GM13977 (cell line): ENCODE measurements at regions not wholly inside any gene's neighbourhood (a gene's known extent, or its start where the extent isn't known, plus 50 kb on each side); places are given as distances from the start of the nearest gene placed in this dataset.
A peak's percentile ranks its signal among the peaks of the same experiment; 100 is the strongest.

Experiments
- DNase-seq: peaks from one replicate; pipeline ENCODE4 v3.0.0; 2012; ENCODE audit warnings: low spot score
- in situ Hi-C: fragments of 300-500 bp; cut with MboI; formaldehyde crosslinking; loops from one replicate; pipeline ENCODE4 v1.12.0; 2022; ENCODE audit warnings: low sequenced_read_pairs, low pct_unique_long_range_greater_than_20kb, mixed read lengths, inconsistent platforms; ENCODE audit not compliant: unreplicated experiment
- TF ChIP-seq, protein P1 (sequence below): IDR thresholded peaks from 2 replicates; pipeline ENCODE4 v1.5.1; 2012; ENCODE audit warnings: mild to moderate bottlenecking, control low read depth; ENCODE audit not compliant: insufficient read depth; ENCODE audit errors: extremely low read depth, missing control alignments

DNA sequence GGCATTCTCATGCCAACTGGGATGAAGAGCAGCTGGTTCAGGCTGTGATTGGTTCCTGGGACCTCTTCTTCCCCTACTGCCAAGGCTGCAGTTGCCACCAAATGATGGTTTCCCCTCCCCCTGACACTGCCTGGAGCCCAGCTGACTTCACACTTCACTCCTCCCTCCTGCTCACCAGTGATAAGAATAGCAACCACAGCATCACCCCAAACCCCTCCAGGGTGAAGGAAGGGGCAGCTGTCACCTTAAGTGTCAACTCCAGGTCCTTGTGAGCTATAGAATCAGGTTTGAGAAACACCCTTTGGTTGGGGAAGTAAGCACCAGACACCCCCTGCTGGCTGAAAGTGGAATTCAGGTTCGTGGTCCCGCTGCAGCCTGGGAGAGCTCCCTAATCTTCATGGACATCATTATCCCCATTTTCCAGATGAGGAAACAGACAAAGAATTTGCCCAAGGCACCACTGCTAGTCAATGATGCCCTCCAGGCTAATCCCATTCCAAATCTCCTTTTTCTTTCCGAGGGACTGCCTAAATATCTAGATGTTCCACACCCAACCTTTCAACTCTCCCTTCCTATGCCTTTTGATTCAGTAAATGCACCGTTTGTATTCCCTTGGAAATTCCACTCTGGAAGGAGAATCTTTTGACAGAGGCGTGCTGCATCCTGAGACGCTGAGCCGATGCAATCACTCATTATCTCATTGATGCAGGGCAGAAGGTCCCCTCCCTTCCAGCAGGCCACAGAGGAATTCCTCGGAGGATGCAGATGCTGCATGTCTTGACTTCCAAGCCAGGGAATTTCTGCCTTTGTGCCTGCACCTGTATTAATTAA is 50.6 kb upstream of the UQCRFS1 start:
- TF ChIP-seq, protein P1, sequence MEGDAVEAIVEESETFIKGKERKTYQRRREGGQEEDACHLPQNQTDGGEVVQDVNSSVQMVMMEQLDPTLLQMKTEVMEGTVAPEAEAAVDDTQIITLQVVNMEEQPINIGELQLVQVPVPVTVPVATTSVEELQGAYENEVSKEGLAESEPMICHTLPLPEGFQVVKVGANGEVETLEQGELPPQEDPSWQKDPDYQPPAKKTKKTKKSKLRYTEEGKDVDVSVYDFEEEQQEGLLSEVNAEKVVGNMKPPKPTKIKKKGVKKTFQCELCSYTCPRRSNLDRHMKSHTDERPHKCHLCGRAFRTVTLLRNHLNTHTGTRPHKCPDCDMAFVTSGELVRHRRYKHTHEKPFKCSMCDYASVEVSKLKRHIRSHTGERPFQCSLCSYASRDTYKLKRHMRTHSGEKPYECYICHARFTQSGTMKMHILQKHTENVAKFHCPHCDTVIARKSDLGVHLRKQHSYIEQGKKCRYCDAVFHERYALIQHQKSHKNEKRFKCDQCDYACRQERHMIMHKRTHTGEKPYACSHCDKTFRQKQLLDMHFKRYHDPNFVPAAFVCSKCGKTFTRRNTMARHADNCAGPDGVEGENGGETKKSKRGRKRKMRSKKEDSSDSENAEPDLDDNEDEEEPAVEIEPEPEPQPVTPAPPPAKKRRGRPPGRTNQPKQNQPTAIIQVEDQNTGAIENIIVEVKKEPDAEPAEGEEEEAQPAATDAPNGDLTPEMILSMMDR, result peak; percentile 70
- in situ Hi-C loops, result no loop called here
- peak; percentile 45 for DNase-seq

DNA sequence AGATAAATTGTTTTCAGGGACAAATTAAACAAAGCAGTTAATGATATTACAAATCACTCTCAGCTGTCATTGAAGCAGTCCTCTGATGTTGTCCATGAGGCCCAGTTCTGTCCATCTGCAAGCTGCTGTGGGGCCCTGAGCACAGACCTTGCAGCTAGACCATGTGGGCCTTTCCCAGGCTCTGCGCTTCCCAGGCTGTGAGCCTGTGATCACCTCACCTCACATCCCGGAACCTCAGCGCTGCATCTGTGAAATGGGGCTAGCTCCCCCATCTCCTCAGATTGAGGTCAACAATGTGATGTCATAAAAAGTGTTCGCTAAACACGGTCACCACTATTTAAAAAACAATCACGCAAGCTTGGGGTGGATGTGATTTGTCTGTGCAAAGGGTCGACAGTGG is 51.9 kb upstream of the UQCRFS1 start:
- in situ Hi-C loops, result no loop called here
- no peak for DNase-seq
- TF ChIP-seq, protein P1, result no peak

DNA sequence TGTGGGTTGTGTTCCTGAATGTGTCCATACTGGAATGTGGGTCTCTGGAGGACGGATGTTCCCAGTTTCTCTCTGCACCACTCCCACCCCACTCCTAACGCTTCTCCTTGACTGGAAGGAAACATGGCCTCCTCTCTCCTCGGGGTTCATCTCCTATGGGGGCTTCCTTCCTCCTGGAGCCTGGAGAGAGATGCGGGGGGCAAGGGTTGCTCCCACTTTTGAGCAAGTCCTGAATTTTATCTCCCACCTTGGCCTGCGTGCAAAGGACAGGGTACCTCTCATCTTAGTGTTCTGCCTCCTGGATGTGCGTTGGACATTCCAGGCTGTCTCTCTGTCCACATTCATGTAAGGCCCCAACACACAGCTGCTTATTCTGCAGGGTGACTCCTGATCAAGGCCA is 52.5 kb upstream of the UQCRFS1 start:
- in situ Hi-C loops, result no loop called here
- TF ChIP-seq, protein P1, result no peak
- DNase-seq, result no peak

DNA sequence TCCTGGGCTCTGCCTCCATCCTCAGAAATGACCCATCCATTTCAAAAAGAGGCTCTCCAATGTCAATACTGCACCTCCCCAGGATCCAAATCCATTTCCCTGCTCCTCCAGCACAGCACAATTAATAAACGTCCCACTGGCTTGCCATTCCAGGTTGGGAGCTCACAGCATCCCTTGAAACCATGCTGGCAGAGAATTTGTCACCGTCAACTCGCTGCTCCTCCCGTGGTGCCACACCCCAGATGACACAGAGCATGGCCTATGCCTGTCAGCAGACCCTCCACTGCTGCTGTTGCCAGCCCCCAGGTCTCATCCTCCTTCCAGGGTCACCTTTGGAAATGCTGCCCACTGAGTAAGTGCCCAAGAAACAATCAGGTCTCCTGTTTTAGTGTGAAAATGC is 53.0 kb upstream of the UQCRFS1 start:
- TF ChIP-seq, protein P1, result no peak
- in situ Hi-C loops, result no loop called here
- no peak for DNase-seq

DNA sequence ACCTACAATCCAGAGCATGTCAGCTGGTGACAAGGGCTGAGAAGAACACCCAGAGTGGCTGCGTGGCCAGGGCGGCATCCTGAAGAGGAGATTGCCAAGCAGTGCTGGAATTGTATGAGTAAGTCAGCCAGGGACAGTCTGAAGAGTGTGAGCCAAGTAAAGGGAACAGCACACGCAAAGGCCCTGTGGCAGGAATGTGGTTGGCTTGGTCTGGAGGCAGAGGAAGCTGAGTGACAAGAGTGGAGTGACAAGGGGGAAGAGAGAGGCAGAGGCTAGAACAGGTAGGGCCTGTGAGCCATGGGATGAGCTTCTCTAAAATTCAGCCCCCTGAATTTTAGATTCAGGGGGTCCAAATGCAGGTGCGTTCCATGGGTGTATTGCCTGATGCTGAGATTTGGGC is 53.7 kb upstream of the UQCRFS1 start:
- no peak for DNase-seq
- TF ChIP-seq, protein P1, result no peak
- in situ Hi-C loops, result no loop called here

DNA sequence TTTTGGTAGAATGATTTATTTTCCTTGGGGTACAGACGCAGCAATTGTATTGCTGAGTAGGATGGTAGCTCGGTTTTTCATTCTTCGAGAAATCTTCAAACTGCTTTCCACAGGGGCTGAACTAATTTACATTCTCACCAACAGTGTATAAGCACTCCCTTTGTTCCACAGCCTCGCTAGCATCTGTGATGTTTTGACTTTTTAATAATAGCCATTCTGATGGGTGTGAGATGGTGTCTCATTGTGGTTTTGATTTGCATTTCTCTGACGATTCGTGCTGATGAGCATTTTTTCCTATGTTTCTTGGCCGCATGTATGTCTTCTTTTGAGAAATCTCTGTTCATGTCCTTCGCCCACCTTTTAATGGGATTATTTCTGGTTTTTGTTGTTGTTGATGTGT is 54.8 kb upstream of the UQCRFS1 start:
- DNase-seq, result no peak
- in situ Hi-C loops, result no loop called here
- TF ChIP-seq, protein P1, result no peak

DNA sequence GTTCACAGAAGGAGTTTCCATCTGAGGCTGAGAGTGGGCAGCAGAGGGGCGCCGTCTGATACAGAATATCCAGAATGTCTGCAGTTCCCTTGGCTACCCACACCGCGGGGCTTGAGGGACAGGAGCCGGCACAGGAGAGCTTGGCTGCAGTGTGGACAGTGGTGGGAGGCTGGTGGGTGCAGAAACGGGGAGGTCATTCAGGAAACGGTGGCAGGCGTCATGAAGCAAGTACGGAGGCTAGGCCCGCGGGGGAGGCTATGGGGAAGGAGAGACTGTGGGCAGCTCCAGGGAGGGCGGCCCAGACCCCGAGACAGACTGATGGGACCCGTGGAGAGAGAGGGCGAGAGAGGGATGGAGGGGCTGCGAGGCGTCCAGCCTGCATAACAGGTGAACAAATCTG is 55.2 kb upstream of the UQCRFS1 start:
- DNase-seq, result no peak
- TF ChIP-seq, protein P1, result no peak
- in situ Hi-C loops, result no loop called here
